Upper lobe of left lung (tissue), 4 donors: ENCODE measurements at regions not wholly inside any gene's neighbourhood (a gene's known extent, or its start where the extent isn't known, plus 50 kb on each side); places are given as distances from the start of the nearest gene placed in this dataset.

ENCODE experiments used
- CTCF ChIP-seq, 6 experiments: fragments of 450-650 bp in 4 of 6; fragments of 200-600 bp in 2 of 6; sonication (generic) in 2 of 6; IDR thresholded peaks; one replicate each; pipeline ENCODE4 v1.5.1; 2016 to 2019; ENCODE audit warnings: antibody characterized with exemption in 6 of 6
- EP300 ChIP-seq, 4 donors: sonication (generic); formaldehyde crosslinking; IDR thresholded peaks; one replicate each; pipeline ENCODE4 v1.5.1; 2017; ENCODE audit warnings: antibody characterized with exemption in 4 of 4, control low read depth in 2 of 4
- POLR2A ChIP-seq, 4 donors: fragments of 450-650 bp; IDR thresholded peaks; one replicate each; pipeline ENCODE4 v1.5.1; 2016 to 2017; ENCODE audit warnings: antibody characterized with exemption in 4 of 4, mild to moderate bottlenecking in 2 of 4
- POLR2AphosphoS5 ChIP-seq, 2 donors: sonication (generic); formaldehyde crosslinking; IDR thresholded peaks; one replicate each; pipeline ENCODE4 v1.5.1; 2017; ENCODE audit warnings: antibody characterized with exemption in 2 of 2

DNA sequence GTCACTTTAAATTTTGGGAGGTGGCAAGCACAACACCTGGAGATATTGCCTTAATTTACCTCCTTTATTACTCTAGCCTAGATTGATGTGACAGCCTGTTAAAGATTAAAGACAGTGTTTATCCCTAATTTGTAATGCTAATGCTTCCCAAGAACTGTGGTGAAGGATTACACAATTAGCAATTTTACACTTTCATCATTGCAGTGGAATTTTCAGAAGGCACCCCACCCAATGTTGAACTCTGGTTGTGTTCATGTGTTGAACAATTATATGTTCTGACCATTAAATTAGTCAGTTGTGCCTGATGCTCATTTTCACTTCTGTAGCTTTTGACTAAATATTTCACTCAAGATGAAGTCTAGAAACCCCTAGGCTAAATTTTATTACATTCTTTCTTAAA, 317.1 kb upstream of the CWC22 start:
- TF ChIP-seq CTCF (IDR thresholded peaks at IDR 0.05) (no peak), EP300 (IDR thresholded peaks at IDR 0.05) (no peak), POLR2A (IDR thresholded peaks at IDR 0.05) (no peak), POLR2AphosphoS5 (IDR thresholded peaks at IDR 0.05) (no peak)
